ENCODE measurements at regions not wholly inside any gene's neighbourhood (a gene's known extent, or its start where the extent isn't known, plus 50 kb on each side); places are given as distances from the start of the nearest gene placed in this dataset.

DNA sequence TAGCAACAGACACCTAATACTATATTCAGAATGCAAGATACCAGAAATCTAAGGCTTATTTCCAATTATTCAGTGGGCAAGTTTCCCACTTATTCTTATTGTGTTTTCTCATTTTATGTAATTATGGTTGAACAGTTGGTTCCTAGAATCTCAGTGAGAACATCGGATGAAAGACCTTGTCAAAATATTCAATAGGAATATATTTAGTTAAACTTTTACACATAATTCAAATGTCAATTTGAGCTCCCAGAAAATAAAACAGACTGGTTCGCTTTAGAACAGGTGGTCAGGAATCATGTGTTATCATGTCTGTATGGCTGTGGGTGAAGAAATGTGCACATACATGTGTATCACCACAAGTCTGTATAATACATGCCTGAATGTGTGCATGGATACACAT is 447.8 kb downstream of the MED10 start:
- Histone ChIP-seq H3K4me3 (no peak overlapping the region), H3K9me3 (no peaks in the 10 kb centered on the region), H3K4me1 (no peaks in the 10 kb centered on the region), H3K27me3 (no peaks in the 10 kb centered on the region), H3K36me3 (no peaks in the 10 kb centered on the region), H3K27ac (no peak overlapping the region)
- no peak for DNase-seq (ENCODE audit: low spot score)
- TF ChIP-seq, protein P1, sequence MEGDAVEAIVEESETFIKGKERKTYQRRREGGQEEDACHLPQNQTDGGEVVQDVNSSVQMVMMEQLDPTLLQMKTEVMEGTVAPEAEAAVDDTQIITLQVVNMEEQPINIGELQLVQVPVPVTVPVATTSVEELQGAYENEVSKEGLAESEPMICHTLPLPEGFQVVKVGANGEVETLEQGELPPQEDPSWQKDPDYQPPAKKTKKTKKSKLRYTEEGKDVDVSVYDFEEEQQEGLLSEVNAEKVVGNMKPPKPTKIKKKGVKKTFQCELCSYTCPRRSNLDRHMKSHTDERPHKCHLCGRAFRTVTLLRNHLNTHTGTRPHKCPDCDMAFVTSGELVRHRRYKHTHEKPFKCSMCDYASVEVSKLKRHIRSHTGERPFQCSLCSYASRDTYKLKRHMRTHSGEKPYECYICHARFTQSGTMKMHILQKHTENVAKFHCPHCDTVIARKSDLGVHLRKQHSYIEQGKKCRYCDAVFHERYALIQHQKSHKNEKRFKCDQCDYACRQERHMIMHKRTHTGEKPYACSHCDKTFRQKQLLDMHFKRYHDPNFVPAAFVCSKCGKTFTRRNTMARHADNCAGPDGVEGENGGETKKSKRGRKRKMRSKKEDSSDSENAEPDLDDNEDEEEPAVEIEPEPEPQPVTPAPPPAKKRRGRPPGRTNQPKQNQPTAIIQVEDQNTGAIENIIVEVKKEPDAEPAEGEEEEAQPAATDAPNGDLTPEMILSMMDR (IDR thresholded peaks at IDR 0.05): no peak

DNA sequence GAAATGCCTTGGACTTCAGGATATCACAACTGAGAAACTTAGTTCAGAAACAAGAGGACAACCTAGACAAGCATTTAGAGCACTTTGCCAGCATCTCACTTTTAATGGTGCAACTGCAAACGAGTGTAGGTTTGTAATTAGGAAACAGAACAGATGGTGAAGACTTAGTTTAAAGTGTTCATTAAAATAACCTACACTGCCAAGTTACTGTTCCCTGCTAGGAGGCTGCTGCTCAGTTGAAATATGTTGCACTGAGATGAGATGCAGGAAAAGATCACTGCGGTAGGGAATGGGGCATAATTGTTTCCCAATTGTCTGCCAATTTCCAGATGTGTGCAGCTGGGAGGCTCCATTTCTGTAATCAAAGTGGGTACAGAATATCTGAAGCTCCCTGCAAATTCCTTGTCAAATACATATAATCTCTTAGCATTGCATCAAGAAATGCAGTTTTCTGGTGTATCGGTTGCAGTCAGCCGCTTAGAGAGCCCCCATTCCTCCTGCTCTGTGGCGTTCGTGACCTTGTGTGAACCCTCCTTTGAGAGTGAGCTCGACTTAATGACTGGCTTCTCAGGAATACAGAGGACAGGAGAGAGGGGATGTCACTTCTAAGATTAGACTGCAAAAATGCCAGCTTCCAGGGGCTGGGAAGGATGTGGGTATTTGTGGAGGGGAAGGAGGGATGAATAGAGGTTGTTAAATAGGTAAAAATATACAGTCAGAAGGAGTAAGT is 448.9 kb downstream of the MED10 start:
- Histone ChIP-seq H3K4me1 (no peaks in the 10 kb centered on the region), H3K36me3 (no peaks in the 10 kb centered on the region), H3K27ac (no peak overlapping the region), H3K27me3 (no peaks in the 10 kb centered on the region), H3K4me3 (no peak overlapping the region), H3K9me3 (no peaks in the 10 kb centered on the region)
- TF ChIP-seq, protein P1 (IDR thresholded peaks at IDR 0.05): no peak
- no peak for DNase-seq (ENCODE audit: low spot score)

DNA sequence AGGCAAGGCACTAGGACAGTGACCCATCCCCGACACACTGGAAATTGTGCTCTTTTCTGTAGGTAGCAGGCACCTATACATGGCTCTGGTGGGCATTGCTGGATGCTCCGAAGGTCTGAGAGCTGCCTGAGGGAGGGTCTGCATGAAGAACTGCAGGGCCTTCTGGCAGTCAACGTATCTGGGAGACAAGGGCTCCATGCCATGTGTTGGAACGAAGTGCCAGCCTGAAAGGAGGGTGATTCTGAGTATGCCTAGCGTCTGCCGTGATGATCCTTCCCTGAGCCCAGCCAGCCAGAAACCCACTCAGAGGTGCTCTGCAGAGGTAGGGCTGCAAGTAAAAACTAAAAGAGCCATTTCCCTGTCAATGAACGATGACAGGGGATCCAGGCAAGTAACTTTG is 453.2 kb downstream of the MED10 start:
- no peak overlapping the region for H3K27ac ChIP-seq
- TF ChIP-seq, protein P1 (IDR thresholded peaks at IDR 0.05): no peak
- no peak for DNase-seq (ENCODE audit: low spot score)
- H3K36me3 ChIP-seq: no peaks in the 10 kb centered on the region
- no peaks in the 10 kb centered on the region for H3K4me1 ChIP-seq
- no peaks in the 10 kb centered on the region for H3K9me3 ChIP-seq
- no peaks in the 10 kb centered on the region for H3K27me3 ChIP-seq
- H3K4me3 ChIP-seq: no peak overlapping the region

DNA sequence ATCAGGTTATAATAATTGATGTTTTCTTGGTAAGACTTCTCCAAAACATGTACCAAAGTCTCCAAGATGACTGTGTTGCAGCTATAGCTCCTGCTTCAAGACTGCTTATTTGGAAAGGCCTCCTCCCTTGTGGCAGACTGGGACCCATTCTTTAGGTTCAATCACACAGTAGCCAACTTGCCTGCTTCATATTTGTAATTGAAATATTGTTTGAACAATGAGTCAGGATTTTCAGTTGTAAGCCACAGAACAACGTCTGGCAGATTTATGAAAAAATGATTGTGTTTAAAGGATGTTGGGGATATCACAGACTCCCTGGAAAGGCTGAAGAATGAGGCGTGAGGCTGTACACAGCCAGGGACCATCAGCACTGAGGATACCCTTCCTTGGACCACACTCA is 458.9 kb downstream of the MED10 start:
- Histone ChIP-seq H3K4me3 (no peak overlapping the region), H3K27ac (no peak overlapping the region), H3K9me3 (no peaks in the 10 kb centered on the region), H3K4me1 (no peaks in the 10 kb centered on the region), H3K36me3 (no peaks in the 10 kb centered on the region), H3K27me3 (no peaks in the 10 kb centered on the region)
- DNase-seq (ENCODE audit: low spot score): no peak
- TF ChIP-seq, protein P1 (IDR thresholded peaks at IDR 0.05): no peak

DNA sequence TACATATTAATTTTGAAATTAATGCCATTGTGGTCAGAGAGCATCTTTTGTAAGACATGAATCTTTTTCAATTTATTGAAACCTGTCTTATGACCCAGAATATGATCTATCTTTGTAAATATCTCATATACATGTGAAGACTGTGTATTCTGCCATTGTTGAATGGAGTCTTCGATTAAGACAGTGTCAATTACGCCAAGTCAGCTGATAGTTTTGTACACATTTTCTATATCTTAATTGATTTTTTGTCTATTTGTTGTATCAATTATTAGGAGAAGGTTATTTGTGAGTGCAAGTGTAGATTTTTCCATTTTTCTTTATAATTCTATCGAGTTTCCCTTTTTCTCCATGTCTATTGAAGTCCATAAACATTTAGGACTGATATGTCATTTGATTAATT is 471.6 kb downstream of the MED10 start:
- Histone ChIP-seq H3K9me3 (no peaks in the 10 kb centered on the region), H3K4me1 (no peaks in the 10 kb centered on the region), H3K27ac (no peak overlapping the region), H3K36me3 (no peaks in the 10 kb centered on the region), H3K27me3 (no peaks in the 10 kb centered on the region), H3K4me3 (no peak overlapping the region)
- TF ChIP-seq, protein P1 (IDR thresholded peaks at IDR 0.05): no peak
- no peak for DNase-seq (ENCODE audit: low spot score)

DNA sequence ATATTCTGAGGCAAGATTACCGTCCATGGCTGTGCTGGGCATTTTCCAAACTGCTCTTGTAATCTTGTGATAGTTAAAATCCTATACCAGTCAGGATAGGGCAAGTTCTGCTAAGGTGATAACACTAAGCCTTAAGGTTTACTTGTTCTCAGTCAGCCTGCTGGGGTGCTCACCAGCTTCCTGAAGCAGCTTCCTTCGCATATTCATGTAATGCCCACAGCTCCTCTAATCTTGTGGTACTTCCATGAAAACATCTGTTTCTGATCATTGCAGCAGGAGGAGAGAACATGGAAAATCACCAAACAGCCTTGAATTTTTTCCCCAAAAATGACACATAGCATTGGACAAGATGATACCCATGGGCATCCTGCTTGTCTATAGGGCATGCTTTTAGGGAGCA is 473.2 kb downstream of the MED10 start:
- Histone ChIP-seq H3K36me3 (no peaks in the 10 kb centered on the region), H3K9me3 (no peaks in the 10 kb centered on the region), H3K4me1 (no peaks in the 10 kb centered on the region), H3K27ac (no peak overlapping the region), H3K4me3 (no peak overlapping the region), H3K27me3 (no peaks in the 10 kb centered on the region)
- no peak for DNase-seq (ENCODE audit: low spot score)
- TF ChIP-seq, protein P1 (IDR thresholded peaks at IDR 0.05): no peak

All from right atrium auricular region (tissue), 2 donors.